ENCODE measurements at regions not wholly inside any gene's neighbourhood (a gene's known extent, or its start where the extent isn't known, plus 50 kb on each side); places are given as distances from the start of the nearest gene placed in this dataset.

GRCh38 chr7:50208378-50208982, 96.0 kb upstream of the IKZF1 start:
- peak; percentile 64 for DNase-seq

- DNase-seq = no peak
Measured at GRCh38 chr7:50207686-50208255, 96.7 kb upstream of the IKZF1 start.

GRCh38 chr7:50207251-50207564, 97.3 kb upstream of the IKZF1 start:
- DNase-seq = no peak

DNA sequence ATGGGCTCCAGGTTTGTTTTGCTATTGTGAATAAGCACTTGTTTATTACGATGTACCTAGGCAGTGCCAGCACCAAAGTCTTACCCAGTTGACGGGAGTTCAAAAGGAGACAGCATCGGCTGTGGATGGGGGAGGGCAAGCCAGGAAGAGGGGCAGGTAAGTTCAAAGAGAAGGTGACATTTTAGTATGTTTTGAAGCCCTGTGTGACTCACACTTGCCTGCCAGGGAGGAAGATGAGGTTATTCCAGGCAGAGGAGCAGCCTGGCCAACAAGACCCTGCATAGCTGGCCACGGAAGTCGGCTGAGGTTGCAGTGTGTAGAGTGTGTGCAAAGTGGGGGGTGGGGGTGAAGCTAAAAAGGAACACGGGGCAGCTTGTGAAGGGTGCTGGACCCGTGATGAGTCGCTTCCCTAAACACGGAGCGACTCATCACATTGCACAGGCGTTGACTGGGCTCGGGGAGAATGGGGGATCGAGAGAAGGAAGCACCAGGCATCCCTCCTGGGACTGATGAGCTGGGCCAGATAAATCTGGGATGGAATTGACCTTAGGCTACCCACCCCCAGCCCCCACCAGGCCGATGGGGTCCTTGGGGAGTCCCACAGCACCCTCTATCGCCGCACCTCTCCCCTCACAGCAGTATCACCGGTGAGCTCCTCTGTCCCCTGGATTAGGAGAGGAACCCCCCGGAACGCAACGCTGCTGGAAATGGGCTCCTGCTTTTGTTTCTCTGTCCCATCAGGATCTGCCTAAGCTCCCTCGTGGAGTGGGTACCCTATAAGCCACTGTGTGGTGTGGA, 97.9 kb upstream of the IKZF1 start:
- DNase-seq = peak; percentile 77

DNA sequence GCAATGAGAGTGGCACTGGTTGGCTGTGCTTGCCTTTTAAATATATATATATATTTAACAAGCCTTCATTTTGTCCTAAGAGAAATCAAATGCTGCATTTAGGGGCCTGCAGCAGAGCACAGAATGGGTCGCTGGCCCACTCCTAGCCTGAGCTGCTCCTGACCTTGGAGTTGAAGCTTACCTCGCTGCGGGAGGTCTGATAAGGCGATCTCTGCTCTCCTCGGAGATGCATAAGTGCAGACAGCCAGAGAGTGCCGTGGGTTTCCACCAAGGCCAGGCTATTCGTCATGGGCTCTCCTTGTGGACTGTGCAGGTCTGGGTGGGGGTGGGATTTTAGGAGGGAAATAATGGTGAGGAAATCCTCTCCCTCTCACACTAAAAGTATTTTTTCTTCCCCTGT, 99.5 kb upstream of the IKZF1 start:
- DNase-seq = no peak

- no peak for DNase-seq
Measured at GRCh38 chr7:50204581-50204980, 99.9 kb upstream of the IKZF1 start.

DNA sequence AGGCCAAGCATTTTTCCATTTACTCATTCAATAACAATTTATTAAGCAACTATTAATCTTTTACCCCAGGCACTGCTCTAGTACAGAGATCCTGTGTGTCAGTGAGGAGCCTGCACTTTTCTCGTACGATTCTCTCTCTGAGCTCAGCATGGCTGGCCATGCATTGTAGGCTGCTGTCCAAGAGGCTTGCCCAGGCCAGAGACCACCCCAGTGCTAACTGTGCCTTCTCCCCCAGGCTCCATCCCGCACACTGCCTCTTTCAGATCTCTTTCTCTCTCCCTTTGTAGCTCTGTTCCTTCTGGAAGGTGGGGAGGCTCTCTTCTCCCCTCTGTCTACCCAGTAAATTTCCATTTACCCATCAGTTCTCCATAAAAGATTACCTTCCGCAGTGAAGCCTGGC, 101.0 kb upstream of the IKZF1 start:
- no peak for DNase-seq

- DNase-seq = no peak
Measured at GRCh38 chr7:50202052-50202555, 102.4 kb upstream of the IKZF1 start.

GRCh38 chr7:50199824-50200223, 104.7 kb upstream of the IKZF1 start:
- no peak for DNase-seq

- peak; percentile 88 for DNase-seq
Measured at GRCh38 chr7:50197549-50197948, 104.5 kb upstream of the ZPBP start.

- no peak for DNase-seq
Measured at GRCh38 chr7:50196719-50197118, 103.7 kb upstream of the ZPBP start.

DNA sequence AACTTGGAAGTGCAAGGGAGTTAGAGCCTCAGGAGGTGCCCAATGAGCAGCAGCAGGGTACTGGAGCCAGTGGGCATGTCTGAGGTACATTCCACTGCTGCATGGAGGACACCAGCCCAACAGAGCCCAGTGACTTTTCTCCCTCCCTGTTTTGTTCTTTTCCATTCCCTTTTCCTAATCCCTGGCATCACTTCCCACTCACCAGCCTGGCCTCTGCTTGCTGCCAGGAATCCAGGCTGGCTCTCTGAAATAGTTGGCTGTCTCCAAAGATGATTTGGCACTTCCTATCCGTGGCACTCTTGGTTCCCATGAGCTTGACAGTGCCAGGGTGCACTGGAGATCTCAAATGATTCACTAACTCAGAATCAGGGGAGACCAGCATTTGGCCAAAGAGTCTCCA, 97.7 kb upstream of the ZPBP start:
- DNase-seq = no peak

- no peak for DNase-seq
Measured at GRCh38 chr7:50189371-50189770, 96.3 kb upstream of the ZPBP start.

- DNase-seq = no peak
Measured at GRCh38 chr7:50185951-50186682, 93.1 kb upstream of the ZPBP start.

- DNase-seq = no peak
Measured at GRCh38 chr7:50185208-50185607, 92.2 kb upstream of the ZPBP start.

DNA sequence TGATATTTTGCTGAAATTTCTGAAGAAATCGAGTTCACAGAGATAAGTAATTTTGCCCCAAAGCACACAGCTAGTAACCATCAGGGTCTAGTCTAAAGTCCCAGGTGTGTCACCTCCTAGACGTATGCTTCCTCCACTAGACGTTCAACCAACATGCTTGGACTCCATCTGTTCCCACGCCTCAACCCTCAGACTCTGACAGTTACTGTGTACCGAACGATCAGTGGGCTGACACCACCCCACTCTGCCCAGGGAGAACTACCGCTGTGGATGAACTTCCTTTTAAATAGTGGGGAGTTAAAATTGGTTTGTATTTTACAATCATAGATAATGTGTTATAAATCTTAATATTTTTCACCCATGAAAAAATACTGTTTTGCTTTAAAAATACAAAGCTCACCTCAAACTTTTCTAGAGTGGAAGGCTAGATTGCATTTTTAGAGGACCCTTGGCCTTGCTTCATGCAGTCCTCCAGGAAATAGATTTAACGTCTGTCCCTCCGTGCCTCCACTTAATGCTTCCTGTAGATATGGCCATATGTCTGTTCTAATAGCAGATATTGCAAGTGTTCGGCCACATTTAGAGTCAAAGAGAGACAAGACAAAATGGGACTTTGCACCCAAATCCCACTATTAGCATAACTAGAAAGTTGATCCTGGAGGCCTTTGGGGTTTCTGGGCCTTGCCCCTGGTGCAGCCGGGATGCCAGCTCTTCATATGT, 91.4 kb upstream of the ZPBP start:
- no peak for DNase-seq

DNA sequence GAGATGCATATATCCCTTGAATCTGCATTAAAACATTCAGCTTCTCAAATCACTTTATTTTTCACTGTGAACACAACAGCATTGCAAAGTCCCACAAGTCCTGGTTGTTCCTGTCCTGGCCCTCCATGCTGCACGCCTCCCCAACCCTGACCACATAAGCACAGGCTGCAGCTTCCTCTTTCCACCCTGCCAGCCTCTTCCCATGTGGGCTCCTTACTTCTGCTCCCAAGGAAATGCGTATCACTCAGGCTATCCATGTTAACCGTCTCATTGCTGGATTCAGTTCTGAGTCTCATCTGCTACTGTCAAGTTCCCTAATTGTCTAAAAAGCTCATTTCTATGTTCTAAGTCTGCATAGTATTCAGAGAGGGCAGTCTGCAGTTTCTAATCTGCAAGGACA, 89.7 kb upstream of the ZPBP start:
- DNase-seq = no peak

GRCh38 chr7:50181081-50181480, 88.0 kb upstream of the ZPBP start:
- DNase-seq = no peak

- DNase-seq = no peak
Measured at GRCh38 chr7:50178166-50178565, 85.1 kb upstream of the ZPBP start.

- no peak for DNase-seq
Measured at GRCh38 chr7:50174948-50175347, 81.9 kb upstream of the ZPBP start.

DNA sequence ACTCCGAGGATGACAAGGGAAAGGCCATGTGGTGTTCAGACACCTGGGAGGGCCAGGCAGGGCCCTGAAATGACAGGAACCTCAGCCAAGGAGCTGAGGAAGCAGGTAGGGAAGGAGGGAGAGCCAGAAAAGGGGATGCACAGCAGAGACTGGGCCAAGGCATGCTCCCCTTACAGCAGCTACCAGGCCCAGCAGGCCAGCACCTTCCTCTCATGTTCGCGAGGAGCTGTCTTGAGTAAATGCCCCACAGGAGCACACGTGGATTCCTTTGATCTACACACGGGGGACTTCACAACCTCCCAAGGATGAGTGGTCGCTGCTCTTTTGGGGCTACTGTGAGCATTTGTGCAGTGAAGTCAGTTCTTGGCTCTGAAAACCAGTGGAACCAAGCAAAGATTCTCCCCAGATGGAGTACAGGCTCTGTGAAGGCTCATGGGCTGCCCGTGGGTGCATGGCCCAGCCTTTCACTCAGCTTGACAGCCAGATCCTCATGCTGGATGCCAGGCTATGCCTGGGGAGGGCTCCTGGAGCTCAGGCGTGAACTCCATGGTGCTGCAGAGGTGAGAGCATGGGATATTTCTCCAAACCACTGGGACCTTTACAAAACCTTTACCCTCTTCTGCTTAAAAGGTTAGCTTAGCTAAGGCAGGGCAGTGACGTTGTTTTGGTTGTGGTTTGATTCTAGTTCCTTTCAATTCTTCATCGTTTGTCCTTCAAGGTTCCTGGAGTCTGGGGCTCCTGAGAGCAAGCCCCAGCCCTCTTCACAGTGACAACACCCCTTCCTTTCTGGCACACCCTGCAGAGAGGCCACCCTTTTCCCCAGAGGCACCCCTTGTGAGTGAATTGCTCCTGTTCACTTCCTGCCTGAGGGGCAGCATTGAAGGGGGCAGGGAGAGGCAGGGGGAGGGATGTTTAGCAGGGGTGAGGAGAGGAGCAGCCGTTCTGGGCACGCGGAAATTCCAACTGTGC, 74.2 kb upstream of the ZPBP start:
- DNase-seq = no peak
